GM23338 (cell line): ENCODE measurements at regions not wholly inside any gene's neighbourhood (a gene's known extent, or its start where the extent isn't known, plus 50 kb on each side); places are given as distances from the start of the nearest gene placed in this dataset.

Source experiments
- ATAC-seq: fragments of 200-7000 bp; cut with Tn5 transposase; 3 replicates; pipeline ENCODE4 v1.9.1; 2020
- DNase-seq: peaks from one replicate; pipeline ENCODE4 v3.0.0-alpha.2; 2015; ENCODE audit warnings: low spot score
- H2AFZ ChIP-seq: fragments of 200-600 bp; sonication (generic); 2 replicates; pipeline ENCODE4 v1.8.0; 2016; ENCODE audit warnings: antibody characterized with exemption, mild to moderate bottlenecking, moderate library complexity
- H3F3A ChIP-seq: fragments of 200-600 bp; sonication (generic); replicated peaks from 2 replicates; pipeline ENCODE4 v1.8.0; 2017; ENCODE audit warnings: antibody characterized with exemption, mixed run types, low read depth
- H3K27ac ChIP-seq: fragments of 200-600 bp; sonication (generic); 2 replicates; pipeline ENCODE4 v1.6.1; 2016; ENCODE audit warnings: low read depth
- H3K27me3 ChIP-seq: fragments of 200-600 bp; sonication (generic); 2 replicates; pipeline ENCODE4 v1.8.0; 2016; ENCODE audit warnings: mild to moderate bottlenecking, mixed run types, moderate library complexity; ENCODE audit not compliant: insufficient read depth
- H3K36me3 ChIP-seq: fragments of 200-600 bp; sonication (generic); 2 replicates; pipeline ENCODE4 v1.8.0; 2016; ENCODE audit warnings: mild to moderate bottlenecking; ENCODE audit not compliant: insufficient read depth
- H3K4me1 ChIP-seq: fragments of 200-600 bp; sonication (generic); 2 replicates; pipeline ENCODE4 v1.8.0; 2016; ENCODE audit warnings: mild to moderate bottlenecking, moderate library complexity; ENCODE audit not compliant: insufficient read depth
- H3K4me2 ChIP-seq: fragments of 200-600 bp; sonication (generic); 2 replicates; pipeline ENCODE4 v1.7.1; 2017; ENCODE audit warnings: mixed run types
- H3K4me3 ChIP-seq: fragments of 200-600 bp; sonication (generic); 2 replicates; pipeline ENCODE4 v1.6.1; 2016; ENCODE audit warnings: mixed run types
- H3K79me2 ChIP-seq: fragments of 200-600 bp; sonication (generic); replicated peaks from 2 replicates; pipeline ENCODE4 v1.8.0; 2017; ENCODE audit warnings: mild to moderate bottlenecking; ENCODE audit not compliant: insufficient read depth
- H3K9me2 ChIP-seq: fragments of 200-600 bp; sonication (generic); 2 replicates; pipeline ENCODE4 v1.8.0; 2017; ENCODE audit not compliant: insufficient read depth
- H4K20me1 ChIP-seq: fragments of 200-600 bp; sonication (generic); replicated peaks from 2 replicates; pipeline ENCODE4 v1.8.0; 2017; ENCODE audit warnings: mild to moderate bottlenecking; ENCODE audit not compliant: insufficient read depth
- H3K27ac Mint-ChIP-seq: 2 replicates; pipeline ENCODE4 v1.8.0; 2020; ENCODE audit warnings: inconsistent platforms, mild to moderate bottlenecking, moderate library complexity, mixed read lengths
- H3K27me3 Mint-ChIP-seq: 3 replicates; pipeline ENCODE4 v1.8.0; 2022; ENCODE audit warnings: low read depth, mild to moderate bottlenecking, moderate library complexity, mixed read lengths, inconsistent platforms; ENCODE audit not compliant: insufficient read depth, poor library complexity
- H3K36me3 Mint-ChIP-seq: 3 replicates; pipeline ENCODE4 v1.8.0; 2021; ENCODE audit warnings: low read depth, mild to moderate bottlenecking, inconsistent platforms, moderate library complexity, mixed read lengths
- H3K4me1 Mint-ChIP-seq: 3 replicates; pipeline ENCODE4 v1.8.0; 2020; ENCODE audit warnings: mild to moderate bottlenecking, inconsistent platforms, mixed read lengths
- H3K4me3 Mint-ChIP-seq: 3 replicates; pipeline ENCODE4 v1.8.0; 2021; ENCODE audit warnings: moderate library complexity, mild to moderate bottlenecking, inconsistent platforms, mixed read lengths
- H3K9me3 Mint-ChIP-seq: 3 replicates; pipeline ENCODE4 v1.8.0; 2020; ENCODE audit warnings: moderate library complexity, mild to moderate bottlenecking, inconsistent platforms, mixed read lengths
- CREB1 ChIP-seq: fragments of 250-450 bp; sonication (Bioruptor Pico); IDR thresholded peaks from 2 replicates; pipeline ENCODE4 v1.5.0; 2020; ENCODE audit warnings: low read depth, mild to moderate bottlenecking, moderate library complexity
- REST ChIP-seq: IDR thresholded peaks from one replicate; pipeline ENCODE4 v1.6.1; 2018; ENCODE audit warnings: antibody characterized with exemption; ENCODE audit not compliant: unreplicated experiment
- STAT1 ChIP-seq: IDR thresholded peaks from one replicate; pipeline ENCODE4 v1.6.1; 2016; ENCODE audit warnings: antibody characterized with exemption; ENCODE audit not compliant: unreplicated experiment
- ZNF114 ChIP-seq: fragments of 250-450 bp; sonication (Bioruptor Pico); IDR thresholded peaks from 2 replicates; pipeline ENCODE4 v1.5.0; 2020; ENCODE audit warnings: mild to moderate bottlenecking, moderate library complexity
- ZNF462 ChIP-seq: fragments of 250-450 bp; sonication (Bioruptor Pico); IDR thresholded peaks from 2 replicates; pipeline ENCODE4 v1.5.0; 2020; ENCODE audit warnings: mild to moderate bottlenecking, moderate library complexity

GRCh38 chr11:27203077-27203647 lies 159.9 kb downstream of the CCDC34 start (continued):
- TF ChIP-seq ZNF462 (CRISPR knock-in tag) = no peak

GRCh38 chr11:27201454-27202302 lies 161.1 kb downstream of the BBOX1 start:
- Histone ChIP-seq H3K27ac (no peak overlapping the region), H3K4me3 (no peak overlapping the region), H3K4me1 (peaks cover 10% of the 10 kb centered on the region), H3F3A (no peaks in the 10 kb centered on the region), H3K36me3 (no peaks in the 10 kb centered on the region), H4K20me1 (no peaks in the 10 kb centered on the region), H3K9me2 (peaks cover 3% of the 10 kb centered on the region; the same call in 1 of the 2 replicates), H3K27me3 (no peaks in the 10 kb centered on the region), H3K4me2 (no peak overlapping the region), H2AFZ (no peak overlapping the region), H3K79me2 (no peaks in the 10 kb centered on the region)
- no peaks in the 10 kb centered on the region for H3K36me3 Mint-ChIP-seq
- no peaks in the 10 kb centered on the region for H3K27me3 Mint-ChIP-seq
- H3K4me3 Mint-ChIP-seq = no peak overlapping the region
- ATAC-seq = peak; percentile 59
- H3K27ac Mint-ChIP-seq = no peak overlapping the region
- no peaks in the 10 kb centered on the region for H3K9me3 Mint-ChIP-seq
- DNase-seq = peak; percentile 32
- peaks cover 9% of the 10 kb centered on the region for H3K4me1 Mint-ChIP-seq
- no peak for TF ChIP-seq CREB1
- no peak for TF ChIP-seq REST
- no peak for TF ChIP-seq ZNF114 (CRISPR knock-in tag)
- TF ChIP-seq STAT1 = no peak
